ENCODE measurements at regions not wholly inside any gene's neighbourhood (a gene's known extent, or its start where the extent isn't known, plus 50 kb on each side); places are given as distances from the start of the nearest gene placed in this dataset.

DNA sequence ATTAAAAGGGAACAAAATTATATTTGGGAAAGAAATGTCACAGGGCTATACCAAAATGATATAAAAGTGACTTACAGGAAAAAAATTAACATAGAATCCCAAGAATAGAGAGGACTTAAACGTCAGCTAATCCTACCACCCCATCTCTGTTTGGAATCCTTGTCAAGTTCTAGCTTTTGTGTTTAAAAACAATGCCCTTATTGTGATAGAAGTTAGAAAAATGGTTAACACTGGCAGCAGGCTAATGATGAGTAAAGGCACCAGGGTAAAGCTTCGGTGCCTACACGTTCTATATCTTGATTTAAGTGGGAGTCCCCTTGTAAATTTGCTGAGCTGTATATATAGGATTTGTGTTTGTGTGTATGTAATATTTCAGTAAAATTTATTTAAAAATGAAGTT is 453.3 kb upstream of the TENM4 start:
- no peak overlapping the region for H3K27ac Mint-ChIP-seq
- Histone ChIP-seq H3K23me2 (ENCODE audit: insufficient read length, low read depth, low read length, poor library complexity, severe bottlenecking) (no peaks in the 10 kb centered on the region), H3K27me3 (ENCODE audit: insufficient read depth, low read length) (no peaks in the 10 kb centered on the region), H2AK5ac (ENCODE audit: insufficient read length, low read length) (no peak overlapping the region), H3K56ac (ENCODE audit: insufficient read length, low read depth, low read length) (no peak overlapping the region), H3K4me2 (ENCODE audit: insufficient read depth, insufficient read length, low read length) (no peak overlapping the region), H2AFZ (ENCODE audit: low read length) (no peak overlapping the region), H3K79me2 (ENCODE audit: insufficient read depth, low read length) (no peaks in the 10 kb centered on the region), H4K8ac (replicated peaks; ENCODE audit: insufficient read length, low read depth, low read length) (no peak overlapping the region), H2BK15ac (ENCODE audit: low read depth, low read length) (no peak overlapping the region), H3K79me1 (ENCODE audit: insufficient read depth, low read depth, low read length, poor library complexity, severe bottlenecking) (no peaks in the 10 kb centered on the region), H3K4ac (ENCODE audit: low read depth, low read length) (no peak overlapping the region), H4K5ac (ENCODE audit: insufficient read length, low read depth, low read length) (no peak overlapping the region), H3K27ac (ENCODE audit: insufficient read length, low read depth, low read length) (no peak overlapping the region), H3K9ac (ENCODE audit: extremely low read depth, insufficient read length, low read length) (no peak overlapping the region), H3K18ac (ENCODE audit: insufficient read length, low read depth, low read length) (no peak overlapping the region), H2BK12ac (ENCODE audit: insufficient read length, low read depth, low read length) (no peak overlapping the region), H3K14ac (ENCODE audit: insufficient read depth, low read length) (no peak overlapping the region), H3K4me1 (ENCODE audit: insufficient read depth, low read length) (no peaks in the 10 kb centered on the region), H3K23ac (ENCODE audit: insufficient read length, low read depth, low read length) (no peak overlapping the region), H4K20me1 (ENCODE audit: control insufficient read depth, insufficient read depth, insufficient read length) (no peaks in the 10 kb centered on the region), H3K9me3 (ENCODE audit: control insufficient read depth, low read depth, low read length) (no peaks in the 10 kb centered on the region), H2BK20ac (ENCODE audit: low read depth, low read length, poor library complexity, severe bottlenecking) (no peak overlapping the region), H4K91ac (ENCODE audit: insufficient read length, low read depth, low read length) (no peak overlapping the region), H2BK5ac (ENCODE audit: insufficient read length, low read length) (no peak overlapping the region), H3T11ph (ENCODE audit: low read length) (no peak overlapping the region), H2BK120ac (ENCODE audit: low read depth, low read length, poor library complexity, severe bottlenecking) (no peak overlapping the region)
- H3K9me3 Mint-ChIP-seq, result no peaks in the 10 kb centered on the region
- WGBS (ENCODE audit: extremely low coverage, insufficient read length, low lambda C conversion rate), result no CpG with 5 or more reads among the region's 3 CpGs
- peaks cover 5 to 7% of the 10 kb centered on the region in 2 experiments for H3K4me1 Mint-ChIP-seq
- no peaks in the 10 kb centered on the region; the same call in 1 of the 2 replicates for H3K27me3 Mint-ChIP-seq (ENCODE audit: low read depth)
- no peak overlapping the region for H3K4me3 Mint-ChIP-seq
- TF ChIP-seq, protein P1, sequence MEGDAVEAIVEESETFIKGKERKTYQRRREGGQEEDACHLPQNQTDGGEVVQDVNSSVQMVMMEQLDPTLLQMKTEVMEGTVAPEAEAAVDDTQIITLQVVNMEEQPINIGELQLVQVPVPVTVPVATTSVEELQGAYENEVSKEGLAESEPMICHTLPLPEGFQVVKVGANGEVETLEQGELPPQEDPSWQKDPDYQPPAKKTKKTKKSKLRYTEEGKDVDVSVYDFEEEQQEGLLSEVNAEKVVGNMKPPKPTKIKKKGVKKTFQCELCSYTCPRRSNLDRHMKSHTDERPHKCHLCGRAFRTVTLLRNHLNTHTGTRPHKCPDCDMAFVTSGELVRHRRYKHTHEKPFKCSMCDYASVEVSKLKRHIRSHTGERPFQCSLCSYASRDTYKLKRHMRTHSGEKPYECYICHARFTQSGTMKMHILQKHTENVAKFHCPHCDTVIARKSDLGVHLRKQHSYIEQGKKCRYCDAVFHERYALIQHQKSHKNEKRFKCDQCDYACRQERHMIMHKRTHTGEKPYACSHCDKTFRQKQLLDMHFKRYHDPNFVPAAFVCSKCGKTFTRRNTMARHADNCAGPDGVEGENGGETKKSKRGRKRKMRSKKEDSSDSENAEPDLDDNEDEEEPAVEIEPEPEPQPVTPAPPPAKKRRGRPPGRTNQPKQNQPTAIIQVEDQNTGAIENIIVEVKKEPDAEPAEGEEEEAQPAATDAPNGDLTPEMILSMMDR (conservative IDR thresholded peaks at IDR 0.05), result no peak
- no peaks in the 10 kb centered on the region for H3K36me3 Mint-ChIP-seq (ENCODE audit: insufficient read depth in 1 of 3, low read depth in 3 of 3)
- no peak for DNase-seq

Measured in H9 (cell line).